ENCODE measurements at regions not wholly inside any gene's neighbourhood (a gene's known extent, or its start where the extent isn't known, plus 50 kb on each side); places are given as distances from the start of the nearest gene placed in this dataset.

GRCh38 chr1:34427170-34427569 is 250.5 kb downstream of the C1orf94 start:
- TF ChIP-seq CTCF (IDR thresholded peaks at IDR 0.05) (no peak), POLR2A (IDR thresholded peaks at IDR 0.05) (no peak)
- H3K4me1 ChIP-seq: no peaks in the 10 kb centered on the region
- H3K4me3 ChIP-seq (replicated peaks in 1 of 3): no peak overlapping the region
- H3K9me3 ChIP-seq: no peaks in the 10 kb centered on the region
- intact Hi-C loops (cut with DNase I): no loop called here
- no peak for DNase-seq
- H3K36me3 ChIP-seq: no peaks in the 10 kb centered on the region
- no peak overlapping the region for H3K27ac ChIP-seq
- WGBS, 2 donors: 97 to 100% methylated on average over 2 to 4 of the region's 4 CpGs
- no peaks in the 10 kb centered on the region for H3K27me3 ChIP-seq

GRCh38 chr1:34433099-34433498 is 256.4 kb downstream of the C1orf94 start:
- WGBS, 2 donors: 82 to 91% methylated on average over 5 of the region's 5 CpGs
- Histone ChIP-seq H3K4me1 (no peaks in the 10 kb centered on the region), H3K9me3 (no peaks in the 10 kb centered on the region), H3K36me3 (no peaks in the 10 kb centered on the region), H3K27me3 (no peaks in the 10 kb centered on the region), H3K4me3 (replicated peaks in 1 of 3) (no peak overlapping the region), H3K27ac (no peak overlapping the region)
- intact Hi-C loops (cut with DNase I): no loop called here
- TF ChIP-seq CTCF (IDR thresholded peaks at IDR 0.05) (no peak), POLR2A (IDR thresholded peaks at IDR 0.05) (no peak)
- DNase-seq: no peak

- Histone ChIP-seq H3K27ac (no peak overlapping the region), H3K9me3 (no peaks in the 10 kb centered on the region), H3K36me3 (no peaks in the 10 kb centered on the region), H3K27me3 (no peaks in the 10 kb centered on the region), H3K4me3 (replicated peaks in 1 of 3) (no peak overlapping the region), H3K4me1 (no peaks in the 10 kb centered on the region)
- 76 to 80% methylated on average over 3 of the region's 3 CpGs for WGBS, 2 donors
- no peak for DNase-seq
- TF ChIP-seq POLR2A (IDR thresholded peaks at IDR 0.05) (no peak), CTCF (IDR thresholded peaks at IDR 0.05) (no peak)
- intact Hi-C loops (cut with DNase I): no loop called here
These were observed 260.1 kb downstream of the C1orf94 start for GRCh38 chr1:34436836-34437235.

- H3K9me3 ChIP-seq: no peaks in the 10 kb centered on the region
- H3K27me3 ChIP-seq: no peaks in the 10 kb centered on the region
- no peak overlapping the region for H3K27ac ChIP-seq
- no peak overlapping the region for H3K4me3 ChIP-seq (replicated peaks in 1 of 3)
- H3K36me3 ChIP-seq: no peaks in the 10 kb centered on the region
- intact Hi-C loops (cut with DNase I): no loop called here
- TF ChIP-seq CTCF (IDR thresholded peaks at IDR 0.05) (no peak), POLR2A (IDR thresholded peaks at IDR 0.05) (no peak)
- 46 to 48% methylated on average over 19 of the region's 19 CpGs for WGBS, 2 donors
- H3K4me1 ChIP-seq: no peaks in the 10 kb centered on the region
- no peak for DNase-seq
These were observed 264.8 kb downstream of the C1orf94 start for GRCh38 chr1:34441259-34442069.

- TF ChIP-seq CTCF (IDR thresholded peaks at IDR 0.05) (no peak), POLR2A (IDR thresholded peaks at IDR 0.05) (no peak)
- no peaks in the 10 kb centered on the region for H3K36me3 ChIP-seq
- intact Hi-C loops (cut with DNase I): no loop called here
- no peaks in the 10 kb centered on the region for H3K4me1 ChIP-seq
- H3K27me3 ChIP-seq: no peaks in the 10 kb centered on the region
- H3K9me3 ChIP-seq: no peaks in the 10 kb centered on the region
- no peak overlapping the region for H3K4me3 ChIP-seq (replicated peaks in 1 of 3)
- DNase-seq: no peak
- H3K27ac ChIP-seq: no peak overlapping the region
- WGBS, 2 donors: 63 to 83% methylated on average over 2 of the region's 2 CpGs
These were observed 267.8 kb downstream of the C1orf94 start for GRCh38 chr1:34444516-34444915.

Measured in thyroid gland (tissue), 4 donors.